HG02610 (cell line): ENCODE measurements at regions not wholly inside any gene's neighbourhood (a gene's known extent, or its start where the extent isn't known, plus 50 kb on each side); places are given as distances from the start of the nearest gene placed in this dataset.
A peak's percentile ranks its signal among the peaks of the same experiment; 100 is the strongest.

Experiments used
- ATAC-seq: cut with Tn5 transposase; IDR thresholded peaks from one replicate; pipeline ENCODE4 v1.9.1; 2021; ENCODE audit warnings: mild to moderate bottlenecking, moderate library complexity; ENCODE audit not compliant: unreplicated experiment

DNA sequence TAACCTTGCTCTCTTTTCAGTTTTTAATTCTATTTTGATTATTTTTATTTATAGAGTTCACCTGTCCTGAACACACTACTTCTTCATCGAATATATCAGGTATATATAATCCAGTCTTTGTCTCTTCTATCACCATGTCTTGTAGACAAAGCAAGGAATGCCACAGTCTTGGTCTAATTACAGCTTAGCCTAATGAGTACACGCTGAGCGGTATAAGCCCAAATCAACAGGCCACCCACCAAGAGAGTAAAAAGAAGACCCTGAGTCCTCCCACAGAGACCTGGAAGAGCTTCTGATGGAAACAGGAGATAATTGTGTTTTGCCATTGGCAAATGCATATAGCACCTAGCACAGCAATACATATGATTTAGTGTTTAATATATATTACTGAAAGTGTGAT lies 68.7 kb upstream of the TCF21 start:
- no peak for ATAC-seq

DNA sequence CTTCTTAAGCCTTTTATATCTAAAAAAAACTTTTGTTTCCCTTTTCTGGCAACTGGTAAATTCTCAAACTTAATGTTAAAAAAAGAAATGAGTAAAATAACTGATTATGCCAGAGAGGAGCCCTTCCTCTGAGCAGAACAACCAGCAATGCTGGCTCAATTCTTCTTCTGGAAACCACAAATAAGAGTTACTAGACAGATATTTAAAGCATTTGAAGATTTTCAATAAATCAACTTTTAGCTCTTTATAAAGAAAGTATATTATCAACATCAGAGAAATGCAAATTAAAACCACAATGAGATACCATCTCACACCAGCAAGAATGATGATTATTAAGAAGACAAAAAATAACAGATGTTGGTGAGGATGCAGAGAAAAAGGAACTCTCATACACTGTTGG lies 61.1 kb upstream of the TCF21 start:
- no peak for ATAC-seq

DNA sequence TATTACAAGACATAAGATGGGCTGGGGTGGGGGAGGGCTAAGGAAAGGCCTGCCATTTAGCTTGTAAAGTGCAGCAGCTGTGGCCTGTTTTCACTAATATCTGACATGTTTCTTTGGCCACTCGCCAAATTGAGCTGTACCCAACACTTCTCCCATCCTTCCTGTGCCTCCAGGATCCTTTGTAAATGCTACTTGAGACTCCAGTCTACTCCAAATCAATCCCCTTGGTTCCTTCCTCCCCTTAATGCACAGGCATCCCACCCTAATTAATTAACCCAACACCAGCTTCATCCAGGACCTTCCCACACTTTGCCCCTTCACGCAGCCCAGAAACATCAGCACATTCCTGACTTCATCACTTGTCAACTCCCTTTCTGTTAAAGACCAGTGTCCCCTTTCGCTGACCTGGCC lies 55.0 kb upstream of the TCF21 start:
- ATAC-seq, result no peak

DNA sequence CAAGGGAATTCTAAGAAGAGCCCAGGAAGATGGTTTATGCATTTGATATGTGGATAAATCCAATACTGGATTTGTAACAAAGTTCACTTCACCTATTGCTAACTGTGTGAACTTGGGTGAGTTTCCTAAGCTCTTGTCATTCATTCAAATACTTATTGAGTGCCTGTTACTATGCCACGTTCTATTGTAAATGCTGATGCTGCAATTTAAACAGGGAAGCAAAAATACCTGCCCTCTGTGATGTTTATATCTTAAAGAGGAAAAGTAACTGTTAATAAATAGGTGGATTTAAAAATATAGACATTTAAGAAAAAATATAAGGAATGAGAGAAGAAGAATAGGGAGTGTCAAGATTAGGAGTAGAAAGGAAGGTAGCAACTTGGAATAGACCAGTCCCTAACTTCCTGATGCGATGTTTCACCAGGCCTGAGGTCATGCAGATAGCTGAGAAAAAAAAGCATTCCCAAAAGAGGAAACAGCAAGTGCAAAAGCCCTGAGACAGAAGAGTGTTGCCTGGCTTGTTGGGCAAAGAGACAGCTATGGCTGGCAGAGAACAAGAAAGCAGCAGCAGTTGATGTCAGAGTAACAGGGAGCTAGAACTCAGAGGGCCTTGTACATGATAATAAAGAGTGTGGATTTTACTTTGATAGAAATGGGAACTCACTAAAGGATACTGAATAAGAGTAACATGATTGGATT lies 54.3 kb upstream of the TCF21 start:
- no peak for ATAC-seq

DNA sequence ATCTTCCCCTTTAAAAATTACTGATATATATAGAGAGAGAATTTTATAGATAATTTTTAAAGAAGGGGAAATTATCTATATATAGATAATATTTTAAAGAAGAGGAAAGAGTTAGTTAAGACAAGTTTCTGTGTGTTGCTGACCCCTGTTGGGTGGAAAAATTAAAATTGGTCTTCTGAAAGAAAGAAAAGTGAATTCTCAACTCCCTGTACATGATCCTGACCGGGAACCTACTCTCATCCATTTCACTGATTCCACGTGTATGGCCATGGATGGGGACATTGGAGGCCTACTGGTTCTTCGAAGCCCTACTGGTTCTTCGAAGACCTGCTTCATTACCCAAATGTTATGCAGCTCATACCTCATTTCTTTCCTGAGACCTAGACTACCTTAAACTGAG lies 53.0 kb upstream of the TCF21 start:
- no peak for ATAC-seq

DNA sequence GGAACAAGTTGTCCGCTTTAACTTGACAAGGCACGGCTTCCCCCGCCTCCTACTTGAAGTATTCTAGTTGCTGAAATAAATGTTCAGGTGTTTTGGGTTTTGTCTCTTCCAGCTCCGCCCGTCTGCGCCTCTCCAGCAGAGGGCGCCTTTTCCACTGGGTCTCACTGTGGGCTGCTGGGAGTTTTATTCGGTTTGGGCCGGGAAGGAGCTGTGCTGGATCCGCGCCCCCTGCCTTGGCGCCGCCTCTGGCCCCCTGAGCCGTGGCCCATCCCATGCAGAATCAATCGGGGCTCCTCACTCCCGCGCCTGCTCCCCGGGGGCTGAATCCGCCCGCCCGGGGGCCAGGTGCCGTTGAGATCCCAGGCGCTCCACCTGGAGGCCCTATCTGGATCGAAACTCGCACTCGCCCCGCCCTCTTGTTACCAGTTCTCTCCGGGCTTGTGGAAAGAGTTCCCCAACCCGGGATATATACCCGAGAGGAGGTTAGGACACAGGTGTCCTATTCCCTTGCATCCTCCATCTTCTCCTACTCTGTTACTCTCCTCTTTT lies 51.0 kb upstream of the TCF21 start:
- peak; percentile 66 for ATAC-seq
